GM19023 (cell line): ENCODE measurements at regions not wholly inside any gene's neighbourhood (a gene's known extent, or its start where the extent isn't known, plus 50 kb on each side); places are given as distances from the start of the nearest gene placed in this dataset.
"Not testable (repeated sequence)": the region's sequence is repeated elsewhere in the genome, so short reads cannot be mapped to it uniquely, and the experiment has no call there.

Experiments used
- ATAC-seq: cut with Tn5 transposase; IDR thresholded peaks from one replicate; pipeline ENCODE4 v1.9.1; 2021; ENCODE audit warnings: mild to moderate bottlenecking, moderate library complexity; ENCODE audit not compliant: unreplicated experiment

DNA sequence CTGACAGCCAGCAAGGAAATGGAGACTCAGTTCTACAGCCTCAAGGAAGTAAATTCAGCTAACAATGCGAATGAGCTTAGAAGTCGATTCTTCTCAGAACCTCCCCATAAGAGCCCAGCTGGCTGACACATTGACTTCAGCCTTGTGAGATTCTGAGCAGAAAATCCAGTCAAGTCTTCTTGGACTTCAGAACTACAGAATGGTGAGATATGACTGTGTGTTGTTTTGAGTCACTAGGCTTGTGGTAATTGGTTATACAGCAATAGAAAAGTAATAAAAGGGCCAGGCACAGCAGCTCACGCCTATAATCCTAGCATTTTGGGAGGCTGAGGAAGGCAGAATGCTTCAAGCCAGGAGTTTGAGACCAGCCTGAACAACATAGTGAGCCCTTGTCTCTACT lies 161.8 kb upstream of the IVNS1ABP start:
- no peak for ATAC-seq

GRCh38 chr1:185477638-185478580 lies 160.9 kb upstream of the IVNS1ABP start:
- no peak for ATAC-seq

DNA sequence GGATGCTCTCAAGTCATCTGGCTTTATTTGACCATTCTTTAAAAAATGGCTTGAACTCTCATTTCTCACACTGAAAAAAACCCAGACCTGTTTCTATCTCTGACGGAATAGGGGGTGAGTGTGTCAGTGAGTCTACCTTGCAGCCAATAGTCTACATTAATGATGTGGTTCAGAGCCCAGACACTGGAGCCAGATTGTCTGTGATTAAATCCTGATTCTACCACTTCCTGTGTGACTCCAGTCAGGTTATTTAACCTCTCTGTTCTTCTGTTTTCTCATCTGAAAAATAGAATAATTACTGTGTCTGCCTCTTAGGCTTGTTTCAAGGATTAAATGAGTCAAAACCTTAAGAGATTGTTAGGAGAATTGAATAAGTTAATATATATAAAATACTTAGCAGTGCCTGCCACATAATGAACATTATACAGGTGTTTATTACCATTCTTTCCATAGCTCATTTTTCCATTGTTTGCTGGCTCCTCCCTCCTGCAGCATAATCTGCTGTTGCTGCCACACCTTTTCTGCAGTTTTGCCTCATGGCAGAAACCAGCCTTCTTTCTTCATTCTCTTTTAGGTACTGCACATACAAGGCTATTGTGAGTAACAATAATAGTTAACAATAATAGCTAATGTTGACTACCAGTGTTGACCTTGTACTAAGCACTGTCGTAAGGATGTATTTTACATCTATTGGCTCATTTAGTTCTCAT lies 157.6 kb upstream of the IVNS1ABP start:
- no peak for ATAC-seq

GRCh38 chr1:185473186-185473585 lies 156.1 kb upstream of the IVNS1ABP start:
- ATAC-seq, result no peak

- ATAC-seq, result no peak
These were observed 151.6 kb upstream of the IVNS1ABP start for GRCh38 chr1:185468626-185469025.

- ATAC-seq, result no peak
These were observed 150.1 kb upstream of the IVNS1ABP start for GRCh38 chr1:185467122-185467521.

DNA sequence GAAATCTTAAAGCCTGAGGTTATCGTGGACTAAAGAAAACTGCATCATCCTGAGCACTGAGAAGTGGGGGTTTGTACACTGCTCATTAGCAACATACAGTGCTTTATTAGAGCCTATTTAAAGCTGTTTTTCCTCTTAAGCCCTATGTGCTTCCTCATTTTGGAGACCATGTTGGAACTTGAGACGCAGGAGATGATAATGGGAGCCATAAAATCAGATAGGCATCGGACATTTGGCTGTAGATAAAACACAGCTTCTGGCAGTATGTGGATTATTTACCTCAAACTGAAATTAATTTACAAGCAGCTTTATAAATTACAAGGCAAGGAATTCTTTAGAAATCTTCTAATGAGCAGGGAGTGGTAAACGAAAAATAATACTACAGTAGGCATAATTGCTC lies 147.7 kb upstream of the IVNS1ABP start:
- no peak for ATAC-seq

DNA sequence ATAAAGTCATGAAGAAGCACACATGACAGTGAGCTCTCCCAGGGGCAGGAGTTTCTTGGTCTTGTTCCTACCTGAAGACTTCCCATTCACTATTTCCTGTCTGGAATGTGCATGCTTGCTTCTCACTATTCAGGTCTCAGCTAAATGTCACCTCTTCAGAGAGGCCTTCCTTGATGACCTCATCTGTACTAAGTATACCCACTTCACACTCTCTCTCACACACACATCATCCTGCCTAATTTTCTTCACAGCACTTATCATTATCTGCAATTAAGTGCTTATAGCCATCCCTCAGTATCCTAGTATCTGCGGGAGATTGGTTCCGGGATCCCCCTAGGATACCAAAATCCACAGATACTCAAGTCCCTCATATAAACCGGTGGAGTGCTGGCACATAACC lies 146.4 kb upstream of the IVNS1ABP start:
- ATAC-seq, result no peak

DNA sequence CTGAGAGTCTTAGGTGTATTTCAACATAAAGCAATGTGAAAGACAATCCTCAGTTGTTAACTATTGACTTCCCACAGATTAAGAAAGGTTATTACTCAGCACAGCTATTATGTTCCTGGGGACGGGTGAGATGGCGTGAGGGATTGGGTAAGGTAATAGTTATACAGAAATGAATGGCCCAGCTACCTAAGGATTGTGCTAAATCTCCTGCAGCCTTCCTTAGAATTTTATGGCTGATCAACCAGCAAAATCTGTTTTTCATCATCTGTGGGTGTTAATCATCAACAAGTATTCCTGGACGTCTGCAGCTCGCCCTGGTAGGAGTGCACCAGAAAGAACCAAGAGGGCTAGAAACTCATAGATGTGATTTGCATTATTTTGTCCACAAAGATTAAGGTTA lies 146.0 kb upstream of the IVNS1ABP start:
- ATAC-seq, result no peak

- ATAC-seq, result not testable (repeated sequence)
These were observed 143.7 kb upstream of the IVNS1ABP start for GRCh38 chr1:185460723-185461122.

DNA sequence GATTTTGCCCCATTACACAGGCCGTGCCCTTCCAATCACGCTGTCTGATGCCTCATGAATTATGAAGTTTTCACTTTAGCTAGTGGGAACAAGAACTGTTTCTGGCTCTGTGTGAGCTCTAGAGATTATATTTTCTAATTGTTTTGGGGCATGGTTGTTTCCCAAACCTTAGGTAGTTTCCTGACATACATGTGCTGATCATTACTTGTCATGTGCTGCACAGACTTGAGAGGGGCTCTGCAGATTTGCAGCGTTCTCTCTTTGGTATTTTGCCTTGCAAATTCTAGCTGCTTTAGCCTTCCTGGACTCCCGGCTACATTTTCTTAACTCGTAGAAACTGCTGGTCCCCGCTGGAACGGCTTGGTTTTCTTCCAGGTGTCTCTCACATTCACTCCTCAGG lies 142.1 kb upstream of the IVNS1ABP start:
- ATAC-seq, result no peak

DNA sequence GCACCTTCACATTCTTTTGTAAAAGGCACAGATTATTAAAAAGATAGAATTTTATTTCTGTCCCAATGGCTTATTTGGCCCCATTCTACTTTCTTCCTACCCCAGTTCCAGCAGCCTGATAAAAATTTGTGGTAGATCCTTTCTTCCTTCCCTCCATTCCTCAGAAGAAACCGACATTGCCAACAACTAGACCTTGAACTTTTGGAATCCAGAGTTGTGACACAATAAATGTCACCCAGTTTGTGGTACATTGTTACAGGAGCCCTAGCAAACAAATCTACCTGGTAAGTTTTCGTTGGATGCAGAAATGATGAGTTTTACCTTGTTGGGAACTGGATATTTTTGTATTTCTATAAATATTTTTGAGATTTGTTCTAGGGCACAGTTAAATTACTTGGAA lies 141.6 kb upstream of the IVNS1ABP start:
- ATAC-seq, result no peak

DNA sequence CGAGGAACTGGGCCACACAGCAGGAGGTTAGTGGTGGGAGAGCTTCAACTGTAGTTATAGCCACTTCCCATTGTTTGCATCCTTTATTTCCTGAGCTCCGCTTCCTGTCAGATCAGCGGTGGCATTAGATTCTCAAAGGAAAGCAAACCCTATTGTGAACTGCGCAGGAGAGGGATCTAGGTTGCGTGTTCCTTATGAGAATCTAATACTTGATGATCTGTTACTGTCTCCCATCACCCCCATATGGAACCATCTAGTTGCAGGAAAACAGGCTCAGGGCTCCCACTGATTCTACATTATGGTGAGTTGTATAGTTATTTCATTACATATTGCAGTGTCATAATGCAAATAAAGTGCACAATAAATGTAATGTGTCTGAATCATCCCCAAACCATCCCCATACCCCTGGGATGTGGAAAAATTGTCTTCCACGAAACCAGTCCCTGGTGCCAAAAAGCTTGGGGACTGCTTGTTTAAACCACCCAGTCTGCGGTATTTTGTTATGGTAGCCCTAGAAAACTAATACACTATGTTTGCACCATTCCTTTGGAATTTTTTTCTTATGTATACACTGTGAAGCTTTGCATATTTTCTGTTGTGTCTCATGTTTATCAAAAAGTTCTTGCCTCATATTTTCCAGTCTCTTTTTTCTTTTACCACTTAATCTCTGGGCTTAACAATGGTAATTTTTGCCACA lies 136.6 kb upstream of the IVNS1ABP start:
- no peak for ATAC-seq

- no peak for ATAC-seq
These were observed 133.9 kb upstream of the IVNS1ABP start for GRCh38 chr1:185450917-185451316.

DNA sequence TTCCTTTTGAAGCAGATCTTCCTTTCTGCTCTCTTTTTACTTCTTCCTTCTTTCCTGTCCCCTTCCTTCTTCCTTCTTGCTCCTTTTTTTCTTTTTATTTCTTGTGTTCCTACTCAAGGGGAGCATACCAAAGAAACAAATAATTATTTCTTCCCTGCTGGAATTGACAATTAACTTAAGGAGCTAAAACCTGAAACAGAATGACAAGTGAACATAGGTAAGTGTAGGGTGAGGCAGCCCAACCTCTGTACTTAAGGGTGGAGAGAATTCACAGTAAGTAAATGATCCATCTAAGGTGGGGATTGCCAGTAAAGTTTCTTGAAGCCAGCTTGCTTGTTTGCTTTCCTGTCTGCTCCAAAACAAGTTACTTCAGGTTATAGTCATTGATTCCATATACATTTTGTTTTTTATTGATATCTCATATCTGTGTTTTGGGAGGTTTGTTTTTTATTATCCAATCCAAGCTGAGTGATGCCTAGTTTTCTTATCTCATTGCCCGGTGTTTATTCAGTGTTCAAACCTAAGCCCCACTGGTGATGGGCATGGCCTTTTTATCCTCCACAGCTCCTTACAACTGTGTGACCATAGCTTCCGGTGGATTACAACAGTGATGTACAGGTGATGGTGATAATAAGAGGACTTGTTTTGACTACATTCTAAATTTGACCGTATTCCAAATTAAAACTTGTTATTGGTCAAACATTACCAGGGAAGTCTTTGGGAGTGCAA lies 133.2 kb upstream of the IVNS1ABP start:
- no peak for ATAC-seq

DNA sequence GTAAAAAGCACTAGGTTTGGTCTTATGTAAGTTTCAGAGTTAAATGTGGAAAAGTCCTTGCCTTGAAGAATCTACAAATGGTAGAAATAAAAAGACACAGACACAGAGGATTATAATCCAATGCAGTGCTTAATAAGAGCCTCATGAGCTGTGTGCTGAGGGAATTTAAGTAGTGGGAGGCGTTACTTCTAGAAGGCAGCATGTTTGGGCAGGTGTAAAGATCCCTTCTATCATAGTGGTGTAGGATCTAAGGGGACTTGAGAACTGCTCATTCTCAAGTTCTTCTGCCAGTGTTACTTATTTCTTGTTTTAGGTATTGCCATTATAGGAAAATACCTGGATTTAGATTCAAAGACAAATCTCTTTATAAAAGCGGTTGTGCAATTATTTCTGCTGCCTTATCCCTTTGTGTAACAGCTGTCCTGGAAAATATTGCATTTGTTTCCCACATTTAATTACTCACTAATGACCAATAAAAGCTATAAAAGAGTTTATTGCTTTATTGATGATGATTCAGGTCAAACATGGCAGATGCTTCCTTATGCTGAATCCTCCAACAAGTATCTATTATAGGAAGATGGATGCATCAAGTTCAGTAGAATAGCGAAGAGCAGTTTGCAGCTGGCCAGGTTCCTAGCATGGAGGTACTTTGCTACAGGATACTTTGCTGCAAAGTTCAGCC lies 132.5 kb upstream of the IVNS1ABP start:
- no peak for ATAC-seq

DNA sequence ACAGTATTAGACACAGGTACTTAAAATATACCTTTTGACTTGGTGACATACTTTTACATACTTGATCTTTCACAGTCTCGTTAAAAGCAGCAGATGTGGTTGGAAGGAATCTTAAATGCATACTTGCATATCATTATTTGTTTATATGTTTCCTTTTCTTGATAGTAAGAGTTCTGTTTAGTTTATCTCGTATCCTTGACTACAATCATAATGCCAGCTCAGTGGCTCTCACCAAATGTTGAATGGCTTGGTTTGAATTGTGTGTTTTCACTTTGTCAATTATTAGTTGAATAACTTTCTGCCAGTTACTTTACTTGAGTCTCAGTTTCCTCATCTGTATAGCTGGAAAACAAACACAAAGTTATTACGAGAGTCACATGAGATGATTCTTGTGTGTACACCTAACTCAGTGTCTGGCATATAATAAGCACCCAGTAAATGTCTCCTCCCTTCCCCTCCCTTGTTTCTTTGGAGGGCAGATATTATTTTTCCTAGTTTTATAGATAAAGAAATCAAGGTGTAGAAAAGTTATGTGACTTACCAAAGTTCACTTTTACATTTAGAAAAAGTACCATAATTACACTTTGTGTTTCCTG lies 131.6 kb upstream of the IVNS1ABP start:
- no peak for ATAC-seq

DNA sequence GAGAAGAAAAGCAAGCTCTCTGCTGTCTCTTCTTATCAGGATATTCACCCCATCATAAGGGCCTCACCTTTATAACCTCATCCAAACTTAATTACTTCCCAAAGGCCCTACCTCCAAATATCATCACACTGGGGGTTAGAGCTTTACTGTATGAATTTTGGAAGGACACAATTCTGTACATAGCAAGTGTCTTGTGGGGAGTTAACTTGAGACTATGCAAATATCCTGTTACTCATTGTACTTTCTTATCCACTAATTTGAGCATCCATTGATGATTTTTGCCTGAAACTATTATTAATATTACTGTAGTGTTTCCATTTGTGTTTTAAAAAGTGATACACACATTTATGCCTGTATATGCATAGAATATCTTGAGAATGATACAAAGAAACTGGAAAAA lies 129.1 kb upstream of the IVNS1ABP start:
- no peak for ATAC-seq

GRCh38 chr1:185445594-185445993 lies 128.6 kb upstream of the IVNS1ABP start:
- ATAC-seq, result no peak

GRCh38 chr1:185444676-185445075 lies 127.6 kb upstream of the IVNS1ABP start:
- ATAC-seq, result no peak
